NT2/D1 (cell line): ENCODE measurements at regions not wholly inside any gene's neighbourhood (a gene's known extent, or its start where the extent isn't known, plus 50 kb on each side); places are given as distances from the start of the nearest gene placed in this dataset.

ENCODE experiments used
- SUZ12 ChIP-seq: IDR thresholded peaks from 2 replicates; pipeline ENCODE4 v1.6.1; 2011; ENCODE audit not compliant: insufficient read length, insufficient read depth; ENCODE audit errors: extremely low read depth
- YY1 ChIP-seq: IDR thresholded peaks from 2 replicates; pipeline ENCODE4 v1.6.1; 2011; ENCODE audit not compliant: insufficient read length, insufficient read depth
- ZNF274 ChIP-seq: IDR thresholded peaks from 2 replicates; pipeline ENCODE4 v1.6.1; 2011; ENCODE audit warnings: mild to moderate bottlenecking, low read depth, low read length

DNA sequence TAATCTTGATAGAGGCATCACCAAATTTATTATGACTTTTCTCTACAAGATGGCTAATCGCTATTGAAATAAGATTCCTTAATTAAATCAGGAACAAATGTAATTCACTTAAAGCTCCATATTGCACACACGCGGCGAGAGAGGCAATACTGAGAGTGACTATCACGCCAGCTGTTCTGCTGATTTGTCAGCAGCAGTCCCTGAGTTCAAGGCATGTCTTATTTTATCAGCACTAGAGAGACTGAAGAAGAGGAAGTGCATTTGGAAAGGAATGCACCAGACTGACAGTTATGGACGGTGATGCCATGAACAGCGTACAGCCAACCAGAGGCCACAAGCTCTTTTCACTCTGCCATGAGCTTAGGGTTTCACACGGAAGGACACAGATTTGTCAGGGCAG lies 83.6 kb upstream of the SLCO3A1 start:
- TF ChIP-seq ZNF274 = no peak
- no peak for TF ChIP-seq SUZ12
- no peak for TF ChIP-seq YY1
